GM12872 (cell line): ENCODE measurements at regions not wholly inside any gene's neighbourhood (a gene's known extent, or its start where the extent isn't known, plus 50 kb on each side); places are given as distances from the start of the nearest gene placed in this dataset.

Source experiments
- TF ChIP-seq, protein P1 (sequence below): IDR thresholded peaks from 3 replicates; pipeline ENCODE4 v1.5.1; 2011; ENCODE audit warnings: low read depth, mild to moderate bottlenecking, low read length, moderate library complexity; ENCODE audit not compliant: insufficient read depth

DNA sequence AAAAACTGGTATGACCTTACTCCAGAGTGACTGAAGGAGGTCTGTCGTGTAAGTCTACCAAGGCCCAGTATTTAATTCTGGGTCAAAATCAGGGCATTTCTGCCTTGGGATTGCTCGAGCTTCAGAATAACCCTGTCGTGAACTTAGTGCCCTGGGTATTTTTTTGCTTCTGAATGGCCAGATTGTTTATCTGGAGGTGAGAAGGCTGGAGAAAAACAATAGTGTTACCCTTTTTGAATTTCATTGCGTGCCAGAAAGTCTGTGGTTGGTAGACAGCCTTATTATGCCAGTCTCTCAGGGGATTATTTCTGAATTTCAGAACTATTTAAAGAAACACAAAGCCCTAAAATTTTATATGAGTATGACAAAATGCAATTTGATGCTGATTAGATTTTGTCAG lies 323.4 kb downstream of the CSNK1G3 start:
- TF ChIP-seq, protein P1, sequence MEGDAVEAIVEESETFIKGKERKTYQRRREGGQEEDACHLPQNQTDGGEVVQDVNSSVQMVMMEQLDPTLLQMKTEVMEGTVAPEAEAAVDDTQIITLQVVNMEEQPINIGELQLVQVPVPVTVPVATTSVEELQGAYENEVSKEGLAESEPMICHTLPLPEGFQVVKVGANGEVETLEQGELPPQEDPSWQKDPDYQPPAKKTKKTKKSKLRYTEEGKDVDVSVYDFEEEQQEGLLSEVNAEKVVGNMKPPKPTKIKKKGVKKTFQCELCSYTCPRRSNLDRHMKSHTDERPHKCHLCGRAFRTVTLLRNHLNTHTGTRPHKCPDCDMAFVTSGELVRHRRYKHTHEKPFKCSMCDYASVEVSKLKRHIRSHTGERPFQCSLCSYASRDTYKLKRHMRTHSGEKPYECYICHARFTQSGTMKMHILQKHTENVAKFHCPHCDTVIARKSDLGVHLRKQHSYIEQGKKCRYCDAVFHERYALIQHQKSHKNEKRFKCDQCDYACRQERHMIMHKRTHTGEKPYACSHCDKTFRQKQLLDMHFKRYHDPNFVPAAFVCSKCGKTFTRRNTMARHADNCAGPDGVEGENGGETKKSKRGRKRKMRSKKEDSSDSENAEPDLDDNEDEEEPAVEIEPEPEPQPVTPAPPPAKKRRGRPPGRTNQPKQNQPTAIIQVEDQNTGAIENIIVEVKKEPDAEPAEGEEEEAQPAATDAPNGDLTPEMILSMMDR, result no peak

DNA sequence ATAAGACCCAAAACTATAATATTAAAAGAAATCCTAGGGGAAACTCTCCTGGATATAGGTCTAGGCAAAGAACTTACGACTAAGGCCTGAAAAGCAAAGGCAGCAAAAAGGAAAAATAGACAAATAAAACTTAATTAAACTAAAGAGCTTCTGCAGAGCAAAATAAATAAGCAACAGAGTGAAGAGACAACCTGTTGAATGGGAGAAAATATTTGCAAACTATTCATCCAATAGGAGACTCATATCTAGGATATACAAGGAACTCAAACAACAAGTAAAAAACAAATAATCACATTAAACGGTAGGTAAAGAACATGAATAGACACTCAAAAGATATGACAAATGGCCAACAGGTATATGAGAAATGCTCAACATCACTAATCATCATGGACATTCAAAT lies 318.6 kb downstream of the CSNK1G3 start:
- TF ChIP-seq, protein P1, result no peak

DNA sequence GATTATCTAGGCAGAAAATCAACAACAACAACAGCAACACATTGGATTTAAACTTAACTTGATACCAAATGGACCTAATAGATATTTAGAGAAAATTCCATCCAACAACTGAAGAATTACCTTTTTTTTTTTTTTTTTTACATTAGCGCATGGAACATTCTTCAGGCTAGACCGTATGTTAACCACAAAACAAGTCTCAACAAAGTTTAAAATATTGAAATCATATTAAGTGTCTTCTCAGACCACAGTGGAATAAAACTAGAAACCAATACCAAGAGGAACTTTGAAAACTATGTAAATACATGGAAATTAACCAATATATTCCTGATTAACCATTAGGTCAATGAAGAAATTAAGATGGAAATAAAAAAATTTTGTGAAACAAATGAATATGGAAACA lies 315.8 kb downstream of the CSNK1G3 start:
- TF ChIP-seq, protein P1, result no peak

DNA sequence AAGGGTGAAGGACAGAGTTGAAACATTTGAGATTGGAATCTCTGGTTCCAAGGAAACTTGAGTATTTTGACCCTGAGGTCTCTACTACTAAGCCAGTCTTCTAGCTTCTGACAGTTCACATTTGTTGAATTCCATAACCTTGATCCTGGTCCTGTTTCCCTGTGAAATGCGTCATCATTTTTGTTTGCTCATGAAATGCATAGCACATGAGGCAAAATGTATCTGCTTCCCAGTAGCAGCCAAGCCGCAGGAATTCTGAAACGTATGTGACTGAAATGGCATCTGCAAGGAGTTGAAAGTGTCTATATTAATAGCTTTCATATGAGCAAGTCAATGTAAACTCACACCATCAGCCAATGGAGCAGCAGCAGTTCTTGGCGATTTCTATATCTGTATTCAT lies 307.9 kb downstream of the CSNK1G3 start:
- TF ChIP-seq, protein P1, result no peak

DNA sequence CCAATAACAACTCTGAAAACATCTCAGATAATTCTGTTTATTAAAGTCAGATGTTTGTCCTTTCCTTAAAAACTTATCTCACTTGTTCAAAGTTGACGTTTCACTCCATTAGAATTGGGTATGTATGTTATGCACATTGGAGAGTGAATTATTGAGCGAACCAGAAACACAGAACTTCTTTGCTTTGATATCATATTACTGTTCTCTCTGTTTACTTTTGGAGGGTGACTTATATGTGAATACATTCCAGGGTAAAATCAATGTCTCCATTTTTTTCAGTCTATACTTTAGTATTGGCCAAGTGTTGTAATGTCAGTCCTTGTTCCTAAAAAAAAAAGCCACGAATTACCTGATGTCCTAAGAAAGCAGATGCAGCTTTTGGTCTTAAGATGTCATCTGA lies 307.4 kb downstream of the CSNK1G3 start:
- TF ChIP-seq, protein P1, result no peak

DNA sequence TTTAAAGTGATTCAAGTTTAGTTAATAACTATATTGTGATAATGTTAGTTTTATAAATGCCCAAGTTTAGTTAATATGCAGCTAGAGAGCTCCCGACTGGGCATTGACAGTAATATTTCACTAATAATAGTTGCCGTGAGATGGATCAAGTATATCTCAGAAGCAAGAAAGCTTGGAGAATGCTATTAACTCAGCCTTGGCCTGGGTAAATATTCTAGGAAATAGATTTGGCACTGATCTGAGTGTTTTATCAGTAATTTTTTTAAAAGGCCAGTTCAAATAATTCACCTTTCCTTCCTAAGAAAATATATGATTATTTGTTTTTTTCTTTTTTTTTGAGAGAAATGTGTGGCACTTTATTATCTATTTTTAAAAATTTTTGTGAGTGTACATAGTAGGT lies 305.3 kb downstream of the CSNK1G3 start:
- TF ChIP-seq, protein P1, result no peak

DNA sequence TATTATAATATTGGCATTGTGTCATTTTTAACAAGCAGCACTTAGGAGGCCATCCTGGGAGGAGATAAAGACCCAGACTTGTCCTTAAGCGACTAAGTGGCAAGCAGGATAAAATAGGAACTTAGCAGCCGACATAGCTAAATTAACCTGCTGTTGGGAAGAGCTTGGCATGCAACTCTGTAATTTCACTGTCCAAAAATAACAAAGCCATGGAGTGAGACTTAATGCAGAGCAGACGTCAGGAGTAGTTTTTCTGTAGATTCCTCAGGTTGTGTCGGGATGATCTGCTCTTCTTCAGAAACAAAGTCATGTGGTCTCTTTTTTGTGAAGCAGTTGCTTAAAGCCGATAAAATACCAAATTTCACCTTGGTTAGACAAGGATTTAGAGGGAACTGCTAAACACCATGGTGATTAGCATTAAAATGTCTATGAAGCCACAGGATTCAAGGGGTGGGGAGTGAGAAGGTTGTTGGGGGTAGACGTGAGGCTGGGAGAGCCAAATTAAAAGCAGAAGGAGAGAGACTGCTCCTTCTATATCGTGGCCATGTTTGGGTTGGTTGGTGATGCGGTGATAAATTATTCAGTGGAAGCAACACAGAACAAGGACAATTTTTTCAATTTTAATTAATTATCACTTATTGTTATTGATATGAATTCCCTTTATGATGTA lies 303.0 kb downstream of the CSNK1G3 start:
- TF ChIP-seq, protein P1, result no peak
